ENCODE measurements at regions not wholly inside any gene's neighbourhood (a gene's known extent, or its start where the extent isn't known, plus 50 kb on each side); places are given as distances from the start of the nearest gene placed in this dataset.

GRCh38 chr5:38149815-38150195, 108.6 kb upstream of the EGFLAM start:
- H3K4me1 Mint-ChIP-seq, result no peaks in the 10 kb centered on the region
- no peak for TF ChIP-seq CTCF (IDR thresholded peaks at IDR 0.05; ENCODE audit: unreplicated experiment)
- no peak overlapping the region for H3K4me3 Mint-ChIP-seq
- H3K27ac Mint-ChIP-seq, result no peak overlapping the region
- H3K9me3 Mint-ChIP-seq, result no peaks in the 10 kb centered on the region
- peaks cover 35% of the 10 kb centered on the region for H3K27me3 Mint-ChIP-seq (ENCODE audit: low read depth)
- H3K36me3 Mint-ChIP-seq, result no peaks in the 10 kb centered on the region
- DNase-seq (ENCODE audit: low spot score in 2 of 2, unreplicated experiment in 2 of 2), result no peak

GRCh38 chr5:38148021-38148625, 110.2 kb upstream of the EGFLAM start:
- DNase-seq (ENCODE audit: low spot score in 2 of 2, unreplicated experiment in 2 of 2), result no peak
- peaks cover 26% of the 10 kb centered on the region for H3K27me3 Mint-ChIP-seq (ENCODE audit: low read depth)
- H3K4me3 Mint-ChIP-seq, result no peak overlapping the region
- no peaks in the 10 kb centered on the region for H3K36me3 Mint-ChIP-seq
- no peak for TF ChIP-seq CTCF (IDR thresholded peaks at IDR 0.05; ENCODE audit: unreplicated experiment)
- no peaks in the 10 kb centered on the region for H3K4me1 Mint-ChIP-seq
- H3K27ac Mint-ChIP-seq, result no peak overlapping the region
- H3K9me3 Mint-ChIP-seq, result no peaks in the 10 kb centered on the region

GRCh38 chr5:38143384-38143783, 115.0 kb upstream of the EGFLAM start:
- no peak for TF ChIP-seq CTCF (IDR thresholded peaks at IDR 0.05; ENCODE audit: unreplicated experiment)
- no peaks in the 10 kb centered on the region for H3K4me1 Mint-ChIP-seq
- H3K9me3 Mint-ChIP-seq, result no peaks in the 10 kb centered on the region
- no peak overlapping the region for H3K27ac Mint-ChIP-seq
- no peak overlapping the region for H3K4me3 Mint-ChIP-seq
- no peak for DNase-seq (ENCODE audit: low spot score in 2 of 2, unreplicated experiment in 2 of 2)
- H3K36me3 Mint-ChIP-seq, result no peaks in the 10 kb centered on the region
- peaks cover 11% of the 10 kb centered on the region for H3K27me3 Mint-ChIP-seq (ENCODE audit: low read depth)

DNA sequence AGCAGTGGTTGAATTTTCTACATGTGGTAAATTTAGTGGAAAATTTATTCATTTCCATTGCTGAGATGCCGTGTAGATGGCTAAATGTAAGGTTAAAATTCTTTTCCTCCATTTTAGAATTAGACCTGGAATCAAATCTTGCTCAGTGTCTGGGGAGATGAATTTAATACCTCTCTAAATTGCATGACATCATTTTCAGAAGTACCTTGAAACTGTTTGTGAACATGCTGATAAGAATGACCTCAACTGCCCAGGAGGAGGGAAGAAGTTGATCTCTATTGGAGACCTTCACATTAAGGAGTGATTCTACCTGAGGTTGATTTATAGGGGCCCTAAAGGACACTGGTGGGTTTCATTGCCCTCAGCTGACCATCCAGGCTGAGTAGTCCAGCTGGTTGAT, 116.7 kb upstream of the EGFLAM start:
- no peaks in the 10 kb centered on the region for H3K9me3 Mint-ChIP-seq
- H3K27me3 Mint-ChIP-seq (ENCODE audit: low read depth), result peaks cover 11% of the 10 kb centered on the region
- DNase-seq (ENCODE audit: low spot score in 2 of 2, unreplicated experiment in 2 of 2), result no peak
- no peak overlapping the region for H3K27ac Mint-ChIP-seq
- H3K4me1 Mint-ChIP-seq, result no peaks in the 10 kb centered on the region
- TF ChIP-seq CTCF (IDR thresholded peaks at IDR 0.05; ENCODE audit: unreplicated experiment), result no peak
- no peak overlapping the region for H3K4me3 Mint-ChIP-seq
- H3K36me3 Mint-ChIP-seq, result no peaks in the 10 kb centered on the region

GRCh38 chr5:38138574-38138973, 119.8 kb upstream of the EGFLAM start:
- no peaks in the 10 kb centered on the region for H3K9me3 Mint-ChIP-seq
- H3K4me1 Mint-ChIP-seq, result peaks cover 13% of the 10 kb centered on the region
- H3K4me3 Mint-ChIP-seq, result no peak overlapping the region
- no peak for DNase-seq (ENCODE audit: low spot score in 2 of 2, unreplicated experiment in 2 of 2)
- no peak overlapping the region for H3K27ac Mint-ChIP-seq
- no peak for TF ChIP-seq CTCF (IDR thresholded peaks at IDR 0.05; ENCODE audit: unreplicated experiment)
- no peaks in the 10 kb centered on the region for H3K36me3 Mint-ChIP-seq
- peaks cover 4% of the 10 kb centered on the region for H3K27me3 Mint-ChIP-seq (ENCODE audit: low read depth)

Data from mesothelial cell of epicardium (in vitro differentiated cells).